RWPE2 (cell line): ENCODE measurements at regions not wholly inside any gene's neighbourhood (a gene's known extent, or its start where the extent isn't known, plus 50 kb on each side); places are given as distances from the start of the nearest gene placed in this dataset.

Experiments
- ATAC-seq: fragments of 200-7000 bp; cut with Tn5 transposase; 3 replicates; pipeline ENCODE4 v1.9.1; 2021; ENCODE audit warnings: low read depth
- DNase-seq: peaks from one replicate; pipeline ENCODE4 v3.0.0-alpha.2; 2020; ENCODE audit warnings: low spot score
- H3K27ac ChIP-seq: fragments of 450-650 bp; 2 replicates; pipeline ENCODE4 v1.5.1; 2017; ENCODE audit warnings: mild to moderate bottlenecking; ENCODE audit not compliant: poor library complexity, severe bottlenecking
- H3K27me3 ChIP-seq: fragments of 250-450 bp; sonication (Bioruptor Pico); 2 replicates; pipeline ENCODE4 v1.5.1; 2021; ENCODE audit warnings: mild to moderate bottlenecking, moderate library complexity; ENCODE audit not compliant: insufficient read depth, poor library complexity, severe bottlenecking
- H3K36me3 ChIP-seq: fragments of 250-450 bp; sonication (Bioruptor Pico); 2 replicates; pipeline ENCODE4 v1.5.1; 2020; ENCODE audit warnings: low read depth, mild to moderate bottlenecking, moderate library complexity
- H3K4me1 ChIP-seq: fragments of 250-450 bp; sonication (Bioruptor Pico); 2 replicates; pipeline ENCODE4 v1.5.1; 2021; ENCODE audit warnings: mild to moderate bottlenecking, moderate library complexity; ENCODE audit not compliant: insufficient read depth, poor library complexity, severe bottlenecking
- H3K4me3 ChIP-seq: fragments of 250-450 bp; sonication (Bioruptor Pico); 2 replicates; pipeline ENCODE4 v1.5.1; 2021; ENCODE audit warnings: mild to moderate bottlenecking, moderate library complexity; ENCODE audit not compliant: severe bottlenecking
- H3K9me3 ChIP-seq: fragments of 250-450 bp; sonication (Bioruptor Pico); 2 replicates; pipeline ENCODE4 v1.5.1; 2021; ENCODE audit warnings: mild to moderate bottlenecking, moderate library complexity; ENCODE audit not compliant: severe bottlenecking
- CTCF ChIP-seq: fragments of 450-650 bp; IDR thresholded peaks from one replicate; pipeline ENCODE4 v1.5.1; 2017; ENCODE audit warnings: mild to moderate bottlenecking, moderate library complexity; ENCODE audit not compliant: poor library complexity, severe bottlenecking

DNA sequence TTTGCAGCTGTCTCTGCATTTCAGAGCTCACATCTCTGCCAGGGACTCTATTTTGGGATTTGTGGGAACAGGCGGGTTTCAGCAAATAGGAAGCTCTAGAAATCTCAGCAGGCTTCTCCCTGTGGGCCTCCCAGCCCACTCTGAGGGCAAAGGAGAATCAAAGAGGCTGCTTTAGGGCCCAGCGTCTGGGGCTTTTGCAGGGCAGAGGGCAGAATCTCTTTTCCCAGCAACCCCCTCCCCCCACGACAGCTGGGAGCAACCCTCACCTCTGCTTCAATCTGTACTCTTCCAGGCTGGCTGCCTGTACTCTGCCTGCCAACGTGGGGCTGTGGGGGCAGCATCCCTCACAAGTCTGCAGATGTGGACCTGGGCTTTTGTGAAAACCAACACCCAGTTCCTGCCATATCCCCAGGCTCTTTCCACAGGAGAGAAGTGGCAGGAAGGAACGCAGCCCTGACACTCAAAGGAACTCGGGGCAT, 529.6 kb upstream of the TBX3 start:
- no peak for TF ChIP-seq CTCF
- Histone ChIP-seq H3K27ac (no peak overlapping the region), H3K27me3 (no peaks in the 10 kb centered on the region), H3K9me3 (no peaks in the 10 kb centered on the region), H3K4me3 (no peak overlapping the region), H3K36me3 (no peaks in the 10 kb centered on the region), H3K4me1 (no peaks in the 10 kb centered on the region)
- DNase-seq (no peak), ATAC-seq (no peak)

DNA sequence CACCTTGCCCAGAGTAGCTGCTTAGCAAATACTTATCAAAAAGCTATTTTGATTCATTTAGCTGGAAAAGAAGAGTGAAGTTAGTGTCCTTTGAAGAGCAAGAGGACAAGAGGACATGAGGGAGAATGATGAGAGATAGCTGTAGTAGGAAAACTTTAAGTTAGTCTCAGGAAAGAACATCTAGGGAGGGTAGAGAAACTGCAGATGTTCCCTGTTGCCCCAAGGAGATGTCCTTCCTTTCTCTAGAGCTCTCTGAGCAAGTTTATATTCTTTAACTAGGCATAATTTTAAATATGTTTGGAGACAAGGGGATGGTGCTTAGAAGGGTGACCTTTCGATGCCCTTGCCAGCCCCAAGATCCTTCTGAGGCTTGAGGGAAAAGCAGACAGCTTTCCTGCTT, 529.1 kb upstream of the TBX3 start:
- no peak for ATAC-seq
- Histone ChIP-seq H3K9me3 (no peaks in the 10 kb centered on the region), H3K27ac (no peak overlapping the region), H3K27me3 (no peaks in the 10 kb centered on the region), H3K4me1 (no peaks in the 10 kb centered on the region), H3K4me3 (no peak overlapping the region), H3K36me3 (no peaks in the 10 kb centered on the region)
- no peak for TF ChIP-seq CTCF
- no peak for DNase-seq

DNA sequence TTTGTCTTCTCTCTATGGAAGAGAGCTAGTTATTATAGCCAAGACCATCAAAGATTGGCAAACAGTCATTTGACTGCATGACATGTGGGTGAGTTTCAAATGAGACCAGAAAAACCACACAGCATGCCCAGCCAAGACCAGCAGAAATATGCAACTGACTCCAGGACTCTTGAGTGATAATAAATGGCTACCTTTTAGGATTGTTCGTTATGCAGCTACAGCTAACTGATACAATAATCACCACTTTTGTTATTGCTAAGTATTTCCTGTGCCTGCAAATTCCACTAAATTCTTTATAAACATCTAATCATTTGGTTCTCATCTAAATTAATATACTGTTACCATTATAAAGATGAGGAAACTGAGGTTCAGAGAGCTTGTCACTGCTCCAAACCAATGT, 528.4 kb upstream of the TBX3 start:
- no peak for ATAC-seq
- TF ChIP-seq CTCF, result no peak

GRCh38 chr12:115210533-115211252, 526.7 kb upstream of the TBX3 start:
- H3K27me3 ChIP-seq, result no peaks in the 10 kb centered on the region
- no peaks in the 10 kb centered on the region for H3K36me3 ChIP-seq
- ATAC-seq, result no peak
- H3K4me3 ChIP-seq, result no peak overlapping the region
- H3K27ac ChIP-seq, result no peak overlapping the region
- H3K9me3 ChIP-seq, result no peaks in the 10 kb centered on the region
- DNase-seq, result no peak
- H3K4me1 ChIP-seq, result no peaks in the 10 kb centered on the region
- TF ChIP-seq CTCF, result no peak

More for the DNA sequence above, 528.4 kb upstream of the TBX3 start:
- H3K4me3 ChIP-seq, result no peak overlapping the region
- H3K36me3 ChIP-seq, result no peaks in the 10 kb centered on the region
- H3K4me1 ChIP-seq, result no peaks in the 10 kb centered on the region
- H3K9me3 ChIP-seq, result no peaks in the 10 kb centered on the region
- no peaks in the 10 kb centered on the region for H3K27me3 ChIP-seq
- no peak for DNase-seq
- H3K27ac ChIP-seq, result no peak overlapping the region

GRCh38 chr12:115209230-115209629, 525.3 kb upstream of the TBX3 start:
- no peak for DNase-seq
- H3K27me3 ChIP-seq, result no peaks in the 10 kb centered on the region
- H3K4me1 ChIP-seq, result no peaks in the 10 kb centered on the region
- H3K36me3 ChIP-seq, result no peaks in the 10 kb centered on the region
- no peaks in the 10 kb centered on the region for H3K9me3 ChIP-seq
- no peak for TF ChIP-seq CTCF
- H3K27ac ChIP-seq, result no peak overlapping the region
- no peak for ATAC-seq
- no peak overlapping the region for H3K4me3 ChIP-seq
